LNCAP (cell line): ENCODE measurements at regions not wholly inside any gene's neighbourhood (a gene's known extent, or its start where the extent isn't known, plus 50 kb on each side); places are given as distances from the start of the nearest gene placed in this dataset.

ENCODE experiments used
- CTCF ChIP-seq: fragments of 450-650 bp; IDR thresholded peaks from 2 replicates; pipeline ENCODE4 v1.5.1; 2017; ENCODE audit warnings: mild to moderate bottlenecking

GRCh38 chr1:80678438-80678837 is 1122.3 kb upstream of the ADGRL2 start:
- TF ChIP-seq CTCF, result no peak

- TF ChIP-seq CTCF, result no peak
These were observed 1125.3 kb upstream of the ADGRL2 start for GRCh38 chr1:80675454-80675853.

GRCh38 chr1:80673935-80674597 is 1126.7 kb upstream of the ADGRL2 start:
- TF ChIP-seq CTCF, result no peak

- TF ChIP-seq CTCF, result no peak
These were observed 1132.4 kb upstream of the ADGRL2 start for GRCh38 chr1:80668372-80668771.

- TF ChIP-seq CTCF, result no peak
These were observed 1134.7 kb upstream of the ADGRL2 start for GRCh38 chr1:80666073-80666472.

- TF ChIP-seq CTCF, result no peak
These were observed 1141.6 kb upstream of the ADGRL2 start for GRCh38 chr1:80659161-80659560.

GRCh38 chr1:80657707-80658106 is 1143.0 kb upstream of the ADGRL2 start:
- no peak for TF ChIP-seq CTCF

- TF ChIP-seq CTCF, result no peak
These were observed 1143.6 kb upstream of the ADGRL2 start for GRCh38 chr1:80657044-80657643.
